ENCODE measurements at regions not wholly inside any gene's neighbourhood (a gene's known extent, or its start where the extent isn't known, plus 50 kb on each side); places are given as distances from the start of the nearest gene placed in this dataset.

DNA sequence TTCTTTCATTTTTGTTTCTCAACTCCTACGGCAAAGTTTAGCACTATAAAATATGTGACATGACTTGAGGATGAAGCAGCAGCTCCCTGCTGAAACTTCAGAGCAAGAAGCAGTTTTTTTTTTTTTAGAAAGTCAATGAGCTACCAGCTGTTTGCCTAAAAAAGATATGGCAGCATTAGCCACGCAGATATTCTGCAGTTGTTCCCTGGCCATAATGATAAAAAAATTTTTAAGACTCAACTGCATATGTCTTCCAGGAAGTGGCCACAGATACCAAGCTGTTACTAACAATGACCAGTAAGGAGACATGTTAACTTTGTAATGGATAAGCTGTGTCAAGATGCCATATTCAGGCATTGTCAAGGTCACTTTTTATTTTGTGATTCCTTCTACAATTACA lies 319.6 kb upstream of the CDH11 start:
- H3K36me3 ChIP-seq: no peaks in the 10 kb centered on the region
- no peaks in the 10 kb centered on the region for H3K27me3 ChIP-seq
- TF ChIP-seq POLR2A (IDR thresholded peaks at IDR 0.05; ENCODE audit: low read depth): no peak
- TF ChIP-seq CTCF (IDR thresholded peaks at IDR 0.05): no peak
- TF ChIP-seq POLR2AphosphoS5 (IDR thresholded peaks at IDR 0.05): no peak
- no peak overlapping the region for H3K27ac ChIP-seq (replicated peaks in 1 of 4)
- no peaks in the 10 kb centered on the region for H3K4me1 ChIP-seq
- no peak for DNase-seq (ENCODE audit: extremely low spot score)
- H3K4me3 ChIP-seq: no peak overlapping the region
- intact Hi-C loops (cut with DNase I): no loop called here
- H3K9me3 ChIP-seq: no peaks in the 10 kb centered on the region
- WGBS: 94% methylated on average over 2 of the region's 2 CpGs

GRCh38 chr16:65429504-65430181 lies 307.8 kb upstream of the CDH11 start:
- intact Hi-C loops (cut with DNase I): no loop called here
- DNase-seq (ENCODE audit: extremely low spot score): peak; percentile 50
- H3K36me3 ChIP-seq: no peaks in the 10 kb centered on the region
- no peaks in the 10 kb centered on the region for H3K4me1 ChIP-seq
- no peak overlapping the region for H3K27ac ChIP-seq (replicated peaks in 1 of 4)
- H3K9me3 ChIP-seq: no peaks in the 10 kb centered on the region
- H3K27me3 ChIP-seq: no peaks in the 10 kb centered on the region
- TF ChIP-seq POLR2A (IDR thresholded peaks at IDR 0.05; ENCODE audit: low read depth): no peak
- no peak for TF ChIP-seq CTCF (IDR thresholded peaks at IDR 0.05)
- H3K4me3 ChIP-seq: no peak overlapping the region
- 84% methylated on average over 10 of the region's 10 CpGs for WGBS

DNA sequence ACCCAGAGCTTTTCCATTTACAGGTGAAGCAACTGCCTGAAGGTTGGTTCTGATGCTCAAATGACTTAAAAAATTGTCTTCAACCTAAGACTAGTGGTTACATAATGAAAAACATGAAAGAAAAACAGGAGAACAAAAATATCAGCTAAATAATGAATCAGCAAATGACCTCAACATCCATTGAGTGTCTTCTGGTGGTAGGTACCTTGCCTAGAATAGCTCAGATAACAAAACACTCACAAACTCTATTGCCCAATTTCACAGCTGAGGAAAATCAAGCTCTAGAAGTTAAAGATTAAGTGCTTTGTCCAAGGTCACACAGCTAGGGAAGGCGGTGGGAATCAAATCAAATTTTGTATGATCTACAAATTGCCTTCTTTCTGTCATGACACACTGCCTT lies 304.6 kb upstream of the CDH11 start:
- no peaks in the 10 kb centered on the region for H3K27me3 ChIP-seq
- no peak for DNase-seq (ENCODE audit: extremely low spot score)
- no peaks in the 10 kb centered on the region for H3K9me3 ChIP-seq
- WGBS: 91% methylated on average over 1 of the region's 1 CpG
- intact Hi-C loops (cut with DNase I): no loop called here
- H3K36me3 ChIP-seq: no peaks in the 10 kb centered on the region
- no peak overlapping the region for H3K4me3 ChIP-seq
- H3K4me1 ChIP-seq: no peaks in the 10 kb centered on the region
- TF ChIP-seq POLR2A (IDR thresholded peaks at IDR 0.05; ENCODE audit: low read depth) (no peak), POLR2AphosphoS5 (IDR thresholded peaks at IDR 0.05) (no peak), EP300 (IDR thresholded peaks at IDR 0.05) (no peak), CTCF (IDR thresholded peaks at IDR 0.05) (no peak)
- H3K27ac ChIP-seq (replicated peaks in 1 of 4): no peak overlapping the region

DNA sequence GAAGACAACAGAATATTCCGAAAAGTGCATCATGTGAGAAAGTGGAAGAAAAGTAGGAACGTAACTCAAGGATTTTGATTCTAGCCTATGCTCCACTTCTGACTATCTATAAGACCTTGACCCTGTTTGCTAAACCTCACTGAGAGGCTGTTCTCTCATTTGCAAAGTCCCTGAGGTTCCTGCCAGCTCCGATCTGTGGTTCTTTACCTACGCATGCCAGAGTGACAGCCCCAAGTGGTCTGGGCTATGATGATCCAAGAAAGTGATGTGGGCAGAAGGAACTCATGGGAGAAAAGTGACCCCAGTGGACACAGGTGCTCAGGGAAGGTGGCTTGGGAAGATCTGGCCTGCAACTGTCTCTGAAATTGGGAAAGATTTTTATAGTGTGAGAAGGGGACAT lies 301.1 kb upstream of the CDH11 start:
- Histone ChIP-seq H3K9me3 (peaks cover 0 to 3% (median 0%) of the 10 kb centered on the region in 4 donors), H3K4me3 (no peak overlapping the region), H3K36me3 (no peaks in the 10 kb centered on the region), H3K4me1 (no peaks in the 10 kb centered on the region), H3K27me3 (no peaks in the 10 kb centered on the region), H3K27ac (replicated peaks in 1 of 4) (no peak overlapping the region)
- TF ChIP-seq CTCF (IDR thresholded peaks at IDR 0.05) (no peak), EP300 (IDR thresholded peaks at IDR 0.05) (no peak), POLR2AphosphoS5 (IDR thresholded peaks at IDR 0.05) (no peak), POLR2A (IDR thresholded peaks at IDR 0.05; ENCODE audit: low read depth) (no peak)
- intact Hi-C loops (cut with DNase I): no loop called here
- DNase-seq (ENCODE audit: extremely low spot score): no peak
- 93% methylated on average over 4 of the region's 4 CpGs for WGBS

DNA sequence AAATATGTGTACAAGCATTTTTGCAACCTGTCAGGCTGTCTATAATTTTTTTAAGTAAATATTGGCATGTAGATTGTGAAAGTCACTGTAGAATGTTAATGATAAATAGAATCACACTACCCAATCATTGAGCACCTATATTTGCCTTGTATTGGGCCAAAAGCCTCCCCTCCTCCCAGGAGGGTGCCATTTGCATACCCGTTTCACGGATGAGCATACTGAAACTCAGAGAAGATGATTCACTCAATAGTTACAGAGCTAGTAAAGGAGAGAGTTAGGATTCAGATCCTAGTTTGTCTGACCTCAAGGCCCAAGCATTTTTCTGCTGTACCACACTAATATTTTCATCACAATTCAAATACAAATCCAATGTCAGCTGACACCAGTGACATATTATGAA lies 299.7 kb upstream of the CDH11 start:
- DNase-seq (ENCODE audit: extremely low spot score): no peak
- H3K9me3 ChIP-seq: peaks cover 0 to 3% (median 0%) of the 10 kb centered on the region in 4 donors
- H3K27ac ChIP-seq (replicated peaks in 1 of 4): no peak overlapping the region
- no peak for TF ChIP-seq CTCF (IDR thresholded peaks at IDR 0.05)
- no peak for TF ChIP-seq POLR2A (IDR thresholded peaks at IDR 0.05; ENCODE audit: low read depth)
- TF ChIP-seq EP300 (IDR thresholded peaks at IDR 0.05): no peak
- TF ChIP-seq POLR2AphosphoS5 (IDR thresholded peaks at IDR 0.05): no peak
- H3K4me1 ChIP-seq: no peaks in the 10 kb centered on the region
- no peak overlapping the region for H3K4me3 ChIP-seq
- H3K36me3 ChIP-seq: no peaks in the 10 kb centered on the region
- 100% methylated on average over 2 of the region's 2 CpGs for WGBS
- intact Hi-C loops (cut with DNase I): no loop called here
- H3K27me3 ChIP-seq: no peaks in the 10 kb centered on the region
